ENCODE measurements at regions not wholly inside any gene's neighbourhood (a gene's known extent, or its start where the extent isn't known, plus 50 kb on each side); places are given as distances from the start of the nearest gene placed in this dataset.

DNA sequence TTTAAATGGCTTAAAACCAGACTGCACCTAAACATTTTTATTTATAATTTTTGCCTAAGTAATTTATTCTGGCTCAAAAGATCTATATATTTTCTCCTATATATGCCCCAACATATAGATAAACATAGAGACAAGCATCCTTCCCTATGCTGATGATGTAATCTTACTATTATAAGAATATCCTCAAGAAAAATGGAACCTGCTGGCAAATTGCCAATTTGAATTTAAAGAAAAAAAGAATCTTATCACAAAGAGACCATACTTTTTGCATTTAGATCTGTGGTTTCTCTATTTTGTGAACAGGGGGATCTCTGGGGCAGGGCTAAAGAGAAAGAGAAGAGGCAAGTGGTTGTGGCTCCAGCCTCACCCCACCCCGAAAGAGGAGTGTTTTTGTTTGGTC, 107.2 kb upstream of the CMC1 start:
- 79% methylated on average over 1 of the region's 1 CpG for WGBS (ENCODE audit: low lambda C conversion rate, missing lambda C conversion rate)
- Histone ChIP-seq H3K4me3 (no peak overlapping the region), H3K36me3 (replicated peaks; ENCODE audit: insufficient read depth, low read depth) (no peaks in the 10 kb centered on the region), H3K27ac (peak overlapping the region; percentile 64), H3K9me3 (ENCODE audit: low read depth) (no peaks in the 10 kb centered on the region), H4K20me1 (ENCODE audit: insufficient read depth, poor library complexity, severe bottlenecking) (no peaks in the 10 kb centered on the region), H3K27me3 (no peaks in the 10 kb centered on the region), H3K79me2 (no peaks in the 10 kb centered on the region), H2AFZ (no peak overlapping the region), H3K9me2 (replicated peaks; ENCODE audit: insufficient read depth) (no peaks in the 10 kb centered on the region), H3K4me1 (ENCODE audit: insufficient read depth) (peaks cover 14% of the 10 kb centered on the region), H3K4me2 (no peak overlapping the region)
- TF ChIP-seq, protein P1, sequence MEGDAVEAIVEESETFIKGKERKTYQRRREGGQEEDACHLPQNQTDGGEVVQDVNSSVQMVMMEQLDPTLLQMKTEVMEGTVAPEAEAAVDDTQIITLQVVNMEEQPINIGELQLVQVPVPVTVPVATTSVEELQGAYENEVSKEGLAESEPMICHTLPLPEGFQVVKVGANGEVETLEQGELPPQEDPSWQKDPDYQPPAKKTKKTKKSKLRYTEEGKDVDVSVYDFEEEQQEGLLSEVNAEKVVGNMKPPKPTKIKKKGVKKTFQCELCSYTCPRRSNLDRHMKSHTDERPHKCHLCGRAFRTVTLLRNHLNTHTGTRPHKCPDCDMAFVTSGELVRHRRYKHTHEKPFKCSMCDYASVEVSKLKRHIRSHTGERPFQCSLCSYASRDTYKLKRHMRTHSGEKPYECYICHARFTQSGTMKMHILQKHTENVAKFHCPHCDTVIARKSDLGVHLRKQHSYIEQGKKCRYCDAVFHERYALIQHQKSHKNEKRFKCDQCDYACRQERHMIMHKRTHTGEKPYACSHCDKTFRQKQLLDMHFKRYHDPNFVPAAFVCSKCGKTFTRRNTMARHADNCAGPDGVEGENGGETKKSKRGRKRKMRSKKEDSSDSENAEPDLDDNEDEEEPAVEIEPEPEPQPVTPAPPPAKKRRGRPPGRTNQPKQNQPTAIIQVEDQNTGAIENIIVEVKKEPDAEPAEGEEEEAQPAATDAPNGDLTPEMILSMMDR (IDR thresholded peaks at IDR 0.05; ENCODE audit: poor library complexity), result no peak
- TF ChIP-seq EZH2phosphoT487 (IDR thresholded peaks at IDR 0.05; ENCODE audit: low read depth, severe bottlenecking, unreplicated experiment), result no peak
- no peak for TF ChIP-seq EZH2 (IDR thresholded peaks at IDR 0.05; ENCODE audit: borderline replicate concordance)
- DNase-seq (ENCODE audit: low spot score), result no peak

DNA sequence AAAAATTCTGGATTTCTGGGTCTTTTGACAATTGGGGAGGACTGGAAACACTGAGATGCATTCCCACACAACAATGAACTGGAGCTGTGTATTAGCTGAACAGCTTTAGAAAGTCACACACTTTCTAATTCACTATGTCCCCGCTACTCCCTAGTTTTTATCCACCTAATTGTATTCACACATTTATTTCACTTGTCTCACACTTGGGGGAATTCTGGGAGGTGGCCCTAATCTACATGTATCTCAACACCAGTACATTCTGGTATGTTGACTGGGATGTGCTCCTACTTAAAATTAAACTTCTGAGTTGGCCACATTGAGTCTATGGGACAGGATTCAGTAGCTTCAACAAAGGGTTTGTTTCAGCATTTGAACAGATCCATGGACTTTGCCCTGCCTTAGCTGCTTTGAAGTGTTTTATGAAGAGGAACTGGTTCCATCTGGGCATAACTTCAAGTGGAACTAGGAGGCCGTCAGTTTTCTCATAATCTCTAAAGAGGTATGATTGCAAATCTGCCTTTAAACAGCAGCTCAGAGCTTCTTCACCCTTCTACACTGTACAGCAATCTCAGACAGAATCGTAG, 106.5 kb upstream of the CMC1 start:
- no peaks in the 10 kb centered on the region for H3K36me3 ChIP-seq (replicated peaks; ENCODE audit: insufficient read depth, low read depth)
- no peaks in the 10 kb centered on the region for H3K27me3 ChIP-seq
- peaks cover 14% of the 10 kb centered on the region for H3K4me1 ChIP-seq (ENCODE audit: insufficient read depth)
- no peak for TF ChIP-seq EZH2 (IDR thresholded peaks at IDR 0.05; ENCODE audit: borderline replicate concordance)
- TF ChIP-seq, protein P1 (IDR thresholded peaks at IDR 0.05; ENCODE audit: poor library complexity), result no peak
- TF ChIP-seq EZH2phosphoT487 (IDR thresholded peaks at IDR 0.05; ENCODE audit: low read depth, severe bottlenecking, unreplicated experiment), result no peak
- H2AFZ ChIP-seq, result peak overlapping the region; percentile 2
- peak; percentile 44 for DNase-seq (ENCODE audit: low spot score)
- H3K4me2 ChIP-seq, result peak overlapping the region; percentile 10
- H3K27ac ChIP-seq, result peak overlapping the region; percentile 64
- H3K9me3 ChIP-seq (ENCODE audit: low read depth), result no peaks in the 10 kb centered on the region
- H4K20me1 ChIP-seq (ENCODE audit: insufficient read depth, poor library complexity, severe bottlenecking), result no peaks in the 10 kb centered on the region
- H3K9me2 ChIP-seq (replicated peaks; ENCODE audit: insufficient read depth), result no peaks in the 10 kb centered on the region
- H3K4me3 ChIP-seq, result no peak overlapping the region
- WGBS (ENCODE audit: low lambda C conversion rate, missing lambda C conversion rate), result 73% methylated on average over 3 of the region's 3 CpGs
- no peaks in the 10 kb centered on the region for H3K79me2 ChIP-seq

DNA sequence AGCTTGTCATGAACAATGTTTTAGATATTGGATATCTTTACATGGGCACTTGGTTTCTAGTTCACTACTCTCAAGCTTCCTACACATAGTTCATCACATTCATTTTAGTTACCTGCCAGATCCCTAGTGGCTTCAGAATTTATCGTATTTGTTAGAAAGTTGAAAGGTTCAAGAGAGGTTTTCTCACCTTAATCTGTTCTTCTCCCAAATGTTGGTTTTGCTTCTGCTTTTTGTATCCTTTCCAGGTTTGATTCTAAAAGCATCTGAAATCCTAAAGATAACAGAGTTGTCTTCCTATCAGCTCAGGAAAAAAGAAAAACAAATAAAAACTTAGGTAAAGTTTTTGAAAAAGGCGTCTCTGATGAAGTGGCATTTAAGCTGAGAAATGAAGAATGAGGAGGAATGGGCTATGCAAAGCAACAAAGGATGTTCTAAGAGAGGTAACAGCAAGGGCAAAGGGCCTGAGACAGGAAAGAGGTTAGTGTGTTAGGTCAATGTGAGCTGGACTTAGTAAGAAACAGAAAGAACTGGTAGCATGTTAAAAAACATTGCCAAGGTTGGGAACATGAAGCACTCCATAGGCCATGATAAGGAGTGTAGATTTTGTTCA, 104.7 kb upstream of the CMC1 start:
- Histone ChIP-seq H3K9me2 (replicated peaks; ENCODE audit: insufficient read depth) (no peaks in the 10 kb centered on the region), H3K36me3 (replicated peaks; ENCODE audit: insufficient read depth, low read depth) (no peaks in the 10 kb centered on the region), H3K4me3 (no peak overlapping the region), H3K4me2 (no peak overlapping the region), H4K20me1 (ENCODE audit: insufficient read depth, poor library complexity, severe bottlenecking) (no peaks in the 10 kb centered on the region), H3K79me2 (no peaks in the 10 kb centered on the region), H3K4me1 (ENCODE audit: insufficient read depth) (peaks cover 14% of the 10 kb centered on the region), H2AFZ (no peak overlapping the region), H3K9me3 (ENCODE audit: low read depth) (no peaks in the 10 kb centered on the region), H3K27me3 (no peaks in the 10 kb centered on the region), H3K27ac (no peak overlapping the region)
- DNase-seq (ENCODE audit: low spot score), result no peak
- WGBS (ENCODE audit: low lambda C conversion rate, missing lambda C conversion rate), result 93% methylated on average over 2 of the region's 2 CpGs
- TF ChIP-seq EZH2phosphoT487 (IDR thresholded peaks at IDR 0.05; ENCODE audit: low read depth, severe bottlenecking, unreplicated experiment) (no peak), EZH2 (IDR thresholded peaks at IDR 0.05; ENCODE audit: borderline replicate concordance) (no peak)
- TF ChIP-seq, protein P1 (IDR thresholded peaks at IDR 0.05; ENCODE audit: poor library complexity), result no peak

Measured in hepatocyte (in vitro differentiated cells).